SK-N-SH (cell line): ENCODE measurements at regions not wholly inside any gene's neighbourhood (a gene's known extent, or its start where the extent isn't known, plus 50 kb on each side); places are given as distances from the start of the nearest gene placed in this dataset.

ENCODE experiments used
- CTCF ChIA-PET: fragments of 300-600, 350-600 bp; formaldehyde crosslinking; extraction: SDS; loops from one replicate; lab custom pipeline; 2021; lab: Yijun Ruan, JAX
- POLR2A ChIA-PET: fragments of 350-600 bp; sonication (Branson Sonifier 250); formaldehyde crosslinking; extraction: SDS; loops from one replicate; lab custom pipeline; 2020; ENCODE audit warnings: antibody characterized with exemption, inconsistent platforms; lab: Yijun Ruan, JAX
- DNase-seq: peaks from one replicate; pipeline ENCODE4 v3.0.0; 2012
- H2AFZ ChIP-seq: fragments of 200-600 bp; sonication (generic); 2 replicates; pipeline ENCODE4 v1.8.1; 2016; ENCODE audit warnings: antibody characterized with exemption, mild to moderate bottlenecking, low read depth
- H3F3A ChIP-seq: fragments of 200-600 bp; sonication (generic); replicated peaks from 2 replicates; pipeline ENCODE3; 2016; ENCODE audit warnings: antibody characterized with exemption, mild to moderate bottlenecking; ENCODE audit not compliant: insufficient read depth
- H3K27ac ChIP-seq, 2 experiments: fragments of 200-500 bp in 1 of 2; fragments of 200-600 bp in 1 of 2; sonication (Bioruptor generic) in 1 of 2; sonication (generic), shearing (Covaris generic) in 1 of 2; 2 replicates each; pipeline versions ENCODE4 v1.5.1 to v1.6.1; 2014 to 2016; ENCODE audit warnings: low read depth in 2 of 2, inconsistent platforms in 1 of 2, low read length in 1 of 2, mild to moderate bottlenecking in 1 of 2, mixed read lengths in 1 of 2
- H3K27me3 ChIP-seq: fragments of 200-600 bp; sonication (generic), shearing (Covaris generic); 2 replicates; pipeline ENCODE4 v1.6.1; 2016; ENCODE audit warnings: mixed run types; ENCODE audit not compliant: insufficient read depth
- H3K36me3 ChIP-seq, 2 experiments: fragments of 200-500 bp in 1 of 2; fragments of 200-600 bp in 1 of 2; sonication (Bioruptor generic) in 1 of 2; sonication (generic) in 1 of 2; replicated peaks in 1 of 2; 2 replicates each; pipeline versions ENCODE3 to v1.5.1; 2014 to 2016; ENCODE audit warnings: low read length in 1 of 2, mild to moderate bottlenecking in 1 of 2; ENCODE audit not compliant: insufficient read depth in 2 of 2, control insufficient read depth in 1 of 2
- H3K4me1 ChIP-seq, 2 experiments: fragments of 200-500 bp in 1 of 2; fragments of 200-600 bp in 1 of 2; sonication (Bioruptor generic) in 1 of 2; sonication (generic), shearing (Covaris generic) in 1 of 2; 2 replicates each; pipeline versions ENCODE4 v1.5.1 to v1.6.1; 2014 to 2016; ENCODE audit warnings: low read depth in 1 of 2, low read length in 1 of 2, mixed run types in 1 of 2; ENCODE audit not compliant: insufficient read depth in 2 of 2, control insufficient read depth in 1 of 2
- H3K4me2 ChIP-seq: fragments of 200-600 bp; sonication (generic), shearing (Covaris generic); 2 replicates; pipeline ENCODE4 v1.6.1; 2017; ENCODE audit warnings: mixed run types
- H3K4me3 ChIP-seq, 2 experiments: fragments of 200-500 bp in 1 of 2; fragments of 200-600 bp in 1 of 2; sonication (Bioruptor generic) in 1 of 2; sonication (generic), shearing (Covaris generic) in 1 of 2; 2 replicates each; pipeline versions ENCODE4 v1.5.1 to v1.8.1; 2014 to 2016; ENCODE audit warnings: low read depth in 2 of 2, inconsistent platforms in 1 of 2, low read length in 1 of 2, mild to moderate bottlenecking in 1 of 2, mixed read lengths in 1 of 2, moderate library complexity in 1 of 2
- H3K79me2 ChIP-seq: fragments of 200-600 bp; sonication (generic); 2 replicates; pipeline ENCODE4 v1.8.1; 2017; ENCODE audit warnings: mild to moderate bottlenecking; ENCODE audit not compliant: insufficient read depth
- H3K9ac ChIP-seq: fragments of 200-600 bp; sonication (generic); 2 replicates; pipeline ENCODE4 v1.6.1; 2017; ENCODE audit warnings: mixed run types
- H3K9me2 ChIP-seq: fragments of 200-600 bp; sonication (generic); 2 replicates; pipeline ENCODE4 v1.6.1; 2017; ENCODE audit warnings: mixed run types
- H3K9me3 ChIP-seq: fragments of 200-600 bp; sonication (generic); 2 replicates; pipeline ENCODE4 v1.6.1; 2017; ENCODE audit warnings: mixed run types, mild to moderate bottlenecking, moderate library complexity
- H4K20me1 ChIP-seq: fragments of 200-600 bp; sonication (generic); 2 replicates; pipeline ENCODE4 v1.6.1; 2017; ENCODE audit warnings: mild to moderate bottlenecking, mixed run types; ENCODE audit not compliant: insufficient read depth
- CHD2 ChIP-seq: fragments of 150-350 bp; IDR thresholded peaks from 2 replicates; pipeline ENCODE4 v1.6.1; 2018; ENCODE audit warnings: low read length; ENCODE audit not compliant: partially characterized antibody
- ELF1 ChIP-seq: IDR thresholded peaks from 2 replicates; pipeline ENCODE4 v1.4.0; 2012
- EZH2phosphoT487 ChIP-seq: fragments of 200-600 bp; sonication (generic); IDR thresholded peaks from 2 replicates; pipeline ENCODE4 v1.6.1; 2017; ENCODE audit warnings: low read depth, mixed run types, mild to moderate bottlenecking, antibody characterized with exemption, moderate library complexity, borderline replicate concordance
- FOXJ3 ChIP-seq: sonication (generic); formaldehyde crosslinking; IDR thresholded peaks from 2 replicates; pipeline ENCODE4 v1.5.1; 2020; ENCODE audit warnings: mild to moderate bottlenecking, missing genetic modification reagents
- FOXM1 ChIP-seq: IDR thresholded peaks from 2 replicates; pipeline ENCODE4 v1.4.0; 2012; ENCODE audit warnings: low read depth, mild to moderate bottlenecking
- GATA2 ChIP-seq: sonication (generic); formaldehyde crosslinking; IDR thresholded peaks from 2 replicates; pipeline ENCODE4 v1.5.0; 2020; ENCODE audit warnings: mild to moderate bottlenecking, missing genetic modification reagents
- NFIC ChIP-seq: IDR thresholded peaks from 2 replicates; pipeline ENCODE4 v1.4.0; 2012; ENCODE audit warnings: borderline replicate concordance
- RAD21 ChIP-seq: IDR thresholded peaks from 2 replicates; pipeline ENCODE4 v1.6.1; 2012; ENCODE audit warnings: mild to moderate bottlenecking, low read length
- RCOR1 ChIP-seq: fragments of 150-350 bp; IDR thresholded peaks from 2 replicates; pipeline ENCODE4 v1.6.1; 2017; ENCODE audit warnings: antibody characterized with exemption, low read length
- SIN3A ChIP-seq: IDR thresholded peaks from 2 replicates; pipeline ENCODE4 v1.6.1; 2012; ENCODE audit warnings: low read depth, mild to moderate bottlenecking, low read length, moderate library complexity, borderline replicate concordance
- SMC3 ChIP-seq: IDR thresholded peaks from 2 replicates; pipeline ENCODE4 v1.6.1; 2012; ENCODE audit warnings: low read depth, low read length, improper control_type of control experiment
- TEAD4 ChIP-seq: IDR thresholded peaks from 2 replicates; pipeline ENCODE4 v1.4.0; 2012; ENCODE audit warnings: mild to moderate bottlenecking, borderline replicate concordance; ENCODE audit not compliant: insufficient read depth
- WGBS: methylation state at CpG from one replicate; pipeline ENCODE4 v1.1.6; 2017; ENCODE audit warnings: low lambda C conversion rate; 5-methylcytosine and 5-hydroxymethylcytosine counted together
- TF ChIP-seq, protein P1 (sequence below): IDR thresholded peaks from 2 replicates; pipeline ENCODE4 v1.4.0; 2012; ENCODE audit warnings: low read depth, borderline replicate concordance
- TF ChIP-seq, protein P2 (sequence below): fragments of 150-350 bp; IDR thresholded peaks from 2 replicates; pipeline ENCODE4 v1.6.1; 2017; ENCODE audit warnings: antibody characterized with exemption, low read length, low read depth, borderline replicate concordance
- TF ChIP-seq, protein P3 (sequence below): IDR thresholded peaks from 2 replicates; pipeline ENCODE4; 2012
- TF ChIP-seq, protein P4 (sequence below): fragments of 150-350 bp; IDR thresholded peaks from 2 replicates; pipeline ENCODE4 v1.6.1; 2016; ENCODE audit warnings: mild to moderate bottlenecking, low read depth, low read length
- TF ChIP-seq, protein P5 (sequence below): fragments of 200-600 bp; sonication (generic); IDR thresholded peaks from 2 replicates; pipeline ENCODE4 v1.6.1; 2017; ENCODE audit warnings: antibody characterized with exemption, mild to moderate bottlenecking, moderate library complexity

DNA sequence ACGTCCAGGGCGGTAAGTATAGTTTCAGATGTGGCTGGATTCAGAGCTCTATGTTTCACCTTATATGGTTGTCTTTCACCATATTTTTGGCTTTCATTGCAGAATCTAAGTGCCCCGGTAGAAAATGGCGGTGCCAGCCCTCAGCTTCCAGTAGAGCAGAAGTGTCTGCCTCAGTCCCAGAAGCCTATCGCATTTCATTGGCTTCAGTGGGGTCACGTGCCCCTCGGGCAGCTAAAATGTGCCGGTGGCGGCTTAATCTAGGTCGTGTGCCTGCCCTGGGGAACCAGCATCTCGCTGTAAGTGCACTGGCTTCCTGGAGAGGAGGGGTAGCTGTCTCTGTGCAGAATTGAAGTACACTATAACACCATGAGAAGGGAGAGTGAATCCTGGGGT lies 107.4 kb upstream of the MAGI3 start:
- no peaks in the 10 kb centered on the region for H3K36me3 ChIP-seq
- H3K9ac ChIP-seq = no peak overlapping the region
- H4K20me1 ChIP-seq = no peaks in the 10 kb centered on the region
- H3K4me2 ChIP-seq = no peak overlapping the region
- no peaks in the 10 kb centered on the region for H3K9me3 ChIP-seq
- 44% methylated on average over 11 of the region's 11 CpGs for WGBS
- peak; percentile 64 for DNase-seq
- H3K27ac ChIP-seq = peak overlapping the region in 1 of 2 experiments; percentile 98; a peak in 2 of 4 replicates
- TF ChIP-seq NFIC = no peak
- TF ChIP-seq RAD21 = no peak
- TF ChIP-seq, protein P1, sequence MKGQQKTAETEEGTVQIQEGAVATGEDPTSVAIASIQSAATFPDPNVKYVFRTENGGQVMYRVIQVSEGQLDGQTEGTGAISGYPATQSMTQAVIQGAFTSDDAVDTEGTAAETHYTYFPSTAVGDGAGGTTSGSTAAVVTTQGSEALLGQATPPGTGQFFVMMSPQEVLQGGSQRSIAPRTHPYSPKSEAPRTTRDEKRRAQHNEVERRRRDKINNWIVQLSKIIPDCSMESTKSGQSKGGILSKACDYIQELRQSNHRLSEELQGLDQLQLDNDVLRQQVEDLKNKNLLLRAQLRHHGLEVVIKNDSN = peak; percentile 64; the same call in 1 of the 2 replicates
- ChIA-PET CTCF (interaction anchor here (0.5 to 1.1 kb wide), 6 partner anchors 71 to 143 kb away, joined by 3 to 4 read pairs (median 4); no protein-coding TSS in a partner anchor), POLR2A (interaction anchor here (1.1 to 2.1 kb wide), 3 partner anchors 106 to 136 kb away, joined by 3 to 13 read pairs (median 5); partner anchors contain the start of gene MAGI3)
- no peaks in the 10 kb centered on the region for H3K79me2 ChIP-seq
- H3K4me1 ChIP-seq = peaks cover 0 to 29% of the 10 kb centered on the region in 2 experiments; a peak in 2 of 4 replicates
- no peak overlapping the region for H2AFZ ChIP-seq
- H3F3A ChIP-seq = no peaks in the 10 kb centered on the region
- no peak overlapping the region for H3K4me3 ChIP-seq
- H3K9me2 ChIP-seq = no peaks in the 10 kb centered on the region
- no peaks in the 10 kb centered on the region for H3K27me3 ChIP-seq

DNA sequence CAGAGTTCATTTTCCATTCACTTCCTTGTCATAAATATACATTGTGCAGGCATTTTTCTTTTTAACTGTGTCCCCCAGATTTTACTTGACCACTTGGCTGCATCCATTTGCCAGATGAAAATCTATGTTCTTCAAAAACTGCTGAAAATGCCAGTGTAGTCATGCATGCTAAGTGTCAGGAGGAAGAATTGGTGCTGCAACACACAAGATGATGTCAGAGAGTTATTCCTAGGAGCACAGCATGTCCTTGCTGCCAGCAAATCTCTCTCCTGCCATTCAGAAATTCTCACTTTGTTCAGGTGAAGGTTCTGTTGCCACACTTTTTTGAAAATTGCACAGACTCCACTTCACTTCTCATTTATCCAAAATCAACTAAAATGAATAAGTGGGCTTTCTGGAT lies 106.4 kb upstream of the MAGI3 start:
- Histone ChIP-seq H3K9me3 (no peaks in the 10 kb centered on the region), H3K36me3 (no peaks in the 10 kb centered on the region), H4K20me1 (no peaks in the 10 kb centered on the region), H3F3A (no peaks in the 10 kb centered on the region), H3K9ac (no peak overlapping the region), H3K27ac (peak overlapping the region in 1 of 2 experiments; percentile 98; a peak in 2 of 4 replicates), H3K4me2 (no peak overlapping the region), H3K79me2 (no peaks in the 10 kb centered on the region), H2AFZ (no peak overlapping the region), H3K27me3 (no peaks in the 10 kb centered on the region), H3K4me1 (peaks cover 0 to 29% of the 10 kb centered on the region in 2 experiments; a peak in 2 of 4 replicates), H3K4me3 (no peak overlapping the region), H3K9me2 (no peaks in the 10 kb centered on the region)
- TF ChIP-seq SIN3A (no peak), SMC3 (no peak), CHD2 (no peak), FOXJ3 (no peak)
- ChIA-PET POLR2A (no interaction called here), CTCF (interaction anchor here (1.1 kb wide), 1 partner anchor 105 kb away, joined by 4 read pairs; no protein-coding TSS in a partner anchor)
- DNase-seq = no peak

DNA sequence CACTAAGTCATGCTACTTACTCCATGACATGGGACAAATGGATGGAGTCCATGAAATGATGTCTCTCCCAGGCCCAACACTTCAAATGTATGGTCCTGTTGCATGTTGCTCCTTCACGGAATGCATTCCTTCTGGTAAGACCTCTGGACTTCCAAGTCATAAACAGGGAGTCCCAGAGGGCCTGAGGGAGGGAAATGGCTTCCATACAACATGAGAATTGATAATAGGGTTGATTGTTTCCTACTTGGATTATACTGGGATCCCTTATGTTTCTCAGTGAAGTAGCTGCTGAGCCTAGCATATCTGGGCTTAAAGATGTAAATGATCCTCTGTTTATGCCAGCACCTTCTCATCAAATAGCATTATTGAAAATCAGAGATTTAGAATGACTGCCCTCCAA lies 104.2 kb upstream of the MAGI3 start:
- CTCF ChIA-PET = interaction anchor here (1.4 kb wide), 1 partner anchor 18 kb away, joined by 4 read pairs; no protein-coding TSS in a partner anchor
- DNase-seq = no peak
- 62% methylated on average over 1 of the region's 1 CpG for WGBS
- no peak for TF ChIP-seq CHD2
- TF ChIP-seq, protein P2, sequence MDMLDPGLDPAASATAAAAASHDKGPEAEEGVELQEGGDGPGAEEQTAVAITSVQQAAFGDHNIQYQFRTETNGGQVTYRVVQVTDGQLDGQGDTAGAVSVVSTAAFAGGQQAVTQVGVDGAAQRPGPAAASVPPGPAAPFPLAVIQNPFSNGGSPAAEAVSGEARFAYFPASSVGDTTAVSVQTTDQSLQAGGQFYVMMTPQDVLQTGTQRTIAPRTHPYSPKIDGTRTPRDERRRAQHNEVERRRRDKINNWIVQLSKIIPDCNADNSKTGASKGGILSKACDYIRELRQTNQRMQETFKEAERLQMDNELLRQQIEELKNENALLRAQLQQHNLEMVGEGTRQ = no peak
- no peak for TF ChIP-seq RCOR1
- TF ChIP-seq ELF1 = no peak
- TF ChIP-seq EZH2phosphoT487 = no peak
- TF ChIP-seq, protein P3, sequence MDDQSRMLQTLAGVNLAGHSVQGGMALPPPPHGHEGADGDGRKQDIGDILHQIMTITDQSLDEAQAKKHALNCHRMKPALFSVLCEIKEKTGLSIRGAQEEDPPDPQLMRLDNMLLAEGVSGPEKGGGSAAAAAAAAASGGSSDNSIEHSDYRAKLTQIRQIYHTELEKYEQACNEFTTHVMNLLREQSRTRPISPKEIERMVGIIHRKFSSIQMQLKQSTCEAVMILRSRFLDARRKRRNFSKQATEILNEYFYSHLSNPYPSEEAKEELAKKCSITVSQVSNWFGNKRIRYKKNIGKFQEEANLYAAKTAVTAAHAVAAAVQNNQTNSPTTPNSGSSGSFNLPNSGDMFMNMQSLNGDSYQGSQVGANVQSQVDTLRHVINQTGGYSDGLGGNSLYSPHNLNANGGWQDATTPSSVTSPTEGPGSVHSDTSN = no peak
- TF ChIP-seq TEAD4 = no peak
- TF ChIP-seq FOXM1 = no peak
- TF ChIP-seq GATA2 = no peak
- TF ChIP-seq, protein P4, sequence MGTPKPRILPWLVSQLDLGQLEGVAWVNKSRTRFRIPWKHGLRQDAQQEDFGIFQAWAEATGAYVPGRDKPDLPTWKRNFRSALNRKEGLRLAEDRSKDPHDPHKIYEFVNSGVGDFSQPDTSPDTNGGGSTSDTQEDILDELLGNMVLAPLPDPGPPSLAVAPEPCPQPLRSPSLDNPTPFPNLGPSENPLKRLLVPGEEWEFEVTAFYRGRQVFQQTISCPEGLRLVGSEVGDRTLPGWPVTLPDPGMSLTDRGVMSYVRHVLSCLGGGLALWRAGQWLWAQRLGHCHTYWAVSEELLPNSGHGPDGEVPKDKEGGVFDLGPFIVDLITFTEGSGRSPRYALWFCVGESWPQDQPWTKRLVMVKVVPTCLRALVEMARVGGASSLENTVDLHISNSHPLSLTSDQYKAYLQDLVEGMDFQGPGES = no peak
- TF ChIP-seq, protein P5, sequence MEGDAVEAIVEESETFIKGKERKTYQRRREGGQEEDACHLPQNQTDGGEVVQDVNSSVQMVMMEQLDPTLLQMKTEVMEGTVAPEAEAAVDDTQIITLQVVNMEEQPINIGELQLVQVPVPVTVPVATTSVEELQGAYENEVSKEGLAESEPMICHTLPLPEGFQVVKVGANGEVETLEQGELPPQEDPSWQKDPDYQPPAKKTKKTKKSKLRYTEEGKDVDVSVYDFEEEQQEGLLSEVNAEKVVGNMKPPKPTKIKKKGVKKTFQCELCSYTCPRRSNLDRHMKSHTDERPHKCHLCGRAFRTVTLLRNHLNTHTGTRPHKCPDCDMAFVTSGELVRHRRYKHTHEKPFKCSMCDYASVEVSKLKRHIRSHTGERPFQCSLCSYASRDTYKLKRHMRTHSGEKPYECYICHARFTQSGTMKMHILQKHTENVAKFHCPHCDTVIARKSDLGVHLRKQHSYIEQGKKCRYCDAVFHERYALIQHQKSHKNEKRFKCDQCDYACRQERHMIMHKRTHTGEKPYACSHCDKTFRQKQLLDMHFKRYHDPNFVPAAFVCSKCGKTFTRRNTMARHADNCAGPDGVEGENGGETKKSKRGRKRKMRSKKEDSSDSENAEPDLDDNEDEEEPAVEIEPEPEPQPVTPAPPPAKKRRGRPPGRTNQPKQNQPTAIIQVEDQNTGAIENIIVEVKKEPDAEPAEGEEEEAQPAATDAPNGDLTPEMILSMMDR = no peak

More for the DNA sequence above, 104.2 kb upstream of the MAGI3 start:
- no peak overlapping the region for H3K4me3 ChIP-seq
- H3K4me2 ChIP-seq = no peak overlapping the region
- H3K27me3 ChIP-seq = no peaks in the 10 kb centered on the region
- no peaks in the 10 kb centered on the region for H3F3A ChIP-seq
- H3K27ac ChIP-seq = no peak overlapping the region
- no peaks in the 10 kb centered on the region for H3K36me3 ChIP-seq
- peaks cover 0 to 29% of the 10 kb centered on the region in 2 experiments; a peak in 2 of 4 replicates for H3K4me1 ChIP-seq
- H3K79me2 ChIP-seq = no peaks in the 10 kb centered on the region
- no peak overlapping the region for H3K9ac ChIP-seq
- H2AFZ ChIP-seq = no peak overlapping the region
- no peaks in the 10 kb centered on the region for H3K9me3 ChIP-seq
- POLR2A ChIA-PET = no interaction called here
- no peaks in the 10 kb centered on the region for H3K9me2 ChIP-seq
- no peaks in the 10 kb centered on the region for H4K20me1 ChIP-seq
